HG03354 (cell line): ENCODE measurements at regions not wholly inside any gene's neighbourhood (a gene's known extent, or its start where the extent isn't known, plus 50 kb on each side); places are given as distances from the start of the nearest gene placed in this dataset.
"Not testable (repeated sequence)": the region's sequence is repeated elsewhere in the genome, so short reads cannot be mapped to it uniquely, and the experiment has no call there.

Experiments
- ATAC-seq: cut with Tn5 transposase; IDR thresholded peaks from one replicate; pipeline ENCODE4 v1.9.1; 2021; ENCODE audit warnings: mild to moderate bottlenecking; ENCODE audit not compliant: unreplicated experiment, poor library complexity, severe bottlenecking

DNA sequence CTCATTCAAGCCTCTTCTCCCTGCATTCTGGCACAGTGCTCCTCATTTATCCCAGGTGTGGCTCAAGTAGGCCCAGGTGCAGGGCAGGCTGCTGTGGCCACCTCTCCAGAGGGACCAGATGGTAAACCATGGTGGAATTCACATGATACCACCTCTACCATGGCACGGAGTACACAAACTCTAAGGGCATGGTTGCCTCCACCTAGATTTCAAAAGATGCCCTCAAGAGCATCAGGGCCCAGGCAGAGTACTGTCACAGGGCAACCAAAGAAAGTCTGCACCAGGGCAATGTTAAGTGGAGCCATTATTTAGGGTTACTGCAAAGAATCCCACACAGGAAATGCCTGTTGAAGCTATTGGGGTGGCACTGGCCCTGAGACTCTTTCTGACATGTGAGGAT is 647.1 kb upstream of the MIR17HG start:
- ATAC-seq: no peak

DNA sequence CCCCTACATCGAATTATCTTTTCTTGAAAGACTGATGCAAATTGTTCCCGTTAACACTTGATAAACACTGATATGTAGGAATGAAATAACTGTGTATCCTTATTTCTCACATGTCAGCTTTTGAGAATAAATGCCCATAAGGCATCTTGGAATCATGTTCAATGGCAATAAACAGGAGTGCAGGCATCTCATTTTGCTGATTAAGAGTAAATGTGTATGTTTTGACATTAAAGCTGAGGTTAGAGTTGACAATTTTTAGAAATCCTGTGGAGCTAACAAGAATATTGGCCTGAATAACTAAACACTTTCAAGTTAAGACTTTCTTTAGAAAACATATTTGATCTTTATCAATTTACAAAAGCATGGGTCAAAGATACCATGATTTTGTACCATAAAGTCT is 646.2 kb upstream of the MIR17HG start:
- no peak for ATAC-seq

DNA sequence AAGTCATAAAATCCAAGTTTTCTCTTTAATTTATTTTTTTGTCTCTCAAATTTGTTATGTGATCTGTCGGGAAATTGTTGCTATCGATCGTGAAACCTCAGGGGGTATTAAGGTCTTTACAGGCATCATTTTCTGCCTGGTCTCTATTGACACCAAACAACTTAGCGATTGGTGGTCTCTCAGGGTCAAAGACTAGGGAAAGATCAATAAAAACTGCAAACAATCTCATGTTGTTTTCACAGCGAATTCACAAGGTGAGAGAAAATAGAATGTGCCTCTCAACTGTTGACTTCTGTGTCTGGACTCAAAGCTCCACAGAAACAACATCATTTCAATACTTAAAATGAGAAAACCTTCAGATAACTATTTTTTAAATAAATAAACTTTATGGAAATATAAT is 645.4 kb upstream of the MIR17HG start:
- ATAC-seq: no peak

DNA sequence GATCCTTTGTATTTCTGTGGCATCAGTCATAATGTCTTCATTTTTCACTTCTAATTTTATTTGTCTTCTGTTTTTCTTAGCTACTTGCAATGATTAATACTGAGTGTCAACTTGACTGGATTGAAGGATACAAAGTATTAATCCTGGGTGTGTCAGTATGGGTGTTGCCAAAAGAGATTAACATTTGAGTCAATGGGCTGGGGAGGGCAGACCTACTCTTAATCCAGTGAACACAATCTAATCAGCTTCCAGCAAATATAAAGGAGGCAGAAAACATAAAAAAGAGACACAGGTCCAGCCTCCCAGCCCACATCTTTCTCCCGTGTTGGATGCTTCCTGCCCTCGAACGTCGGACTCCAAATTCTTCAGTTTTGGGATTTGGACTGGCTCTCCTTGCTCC is 640.9 kb upstream of the MIR17HG start:
- no peak for ATAC-seq

DNA sequence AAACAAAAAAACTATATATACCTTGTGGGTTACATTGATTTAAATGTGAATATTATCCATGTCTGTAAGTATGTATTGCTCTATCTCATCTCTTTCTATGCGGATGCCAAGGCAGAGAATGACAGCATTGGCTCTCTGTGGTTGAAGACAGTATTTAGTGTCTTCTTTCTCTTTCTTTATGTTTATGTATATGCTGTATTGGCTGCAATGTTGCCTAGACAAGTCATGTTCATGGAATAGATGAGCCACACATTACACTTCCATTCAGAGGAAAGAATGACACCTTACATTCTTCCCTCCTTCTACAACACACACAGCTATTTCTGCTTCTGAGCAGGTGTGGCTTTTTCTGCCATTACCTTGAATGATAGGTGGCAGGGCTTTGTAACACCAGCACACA is 639.4 kb upstream of the MIR17HG start:
- ATAC-seq: no peak

DNA sequence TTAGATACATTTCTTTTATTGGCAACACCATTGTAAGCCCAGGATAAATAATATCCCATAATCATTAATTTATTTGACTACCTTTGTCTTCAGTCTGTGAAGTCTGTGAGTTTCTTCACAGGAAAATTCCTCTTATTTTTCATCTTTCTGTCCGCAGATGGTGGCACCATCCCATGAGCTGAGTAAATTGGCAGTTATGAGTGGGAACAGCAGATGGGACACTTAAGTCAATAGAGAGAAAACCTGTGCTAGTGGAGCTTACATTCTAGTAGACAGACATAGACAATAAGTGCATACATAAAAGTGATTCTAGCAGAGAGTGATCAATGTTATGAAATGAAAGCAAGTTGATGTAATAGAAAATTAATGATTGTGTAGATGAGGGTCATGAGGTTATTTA is 638.2 kb upstream of the MIR17HG start:
- no peak for ATAC-seq

DNA sequence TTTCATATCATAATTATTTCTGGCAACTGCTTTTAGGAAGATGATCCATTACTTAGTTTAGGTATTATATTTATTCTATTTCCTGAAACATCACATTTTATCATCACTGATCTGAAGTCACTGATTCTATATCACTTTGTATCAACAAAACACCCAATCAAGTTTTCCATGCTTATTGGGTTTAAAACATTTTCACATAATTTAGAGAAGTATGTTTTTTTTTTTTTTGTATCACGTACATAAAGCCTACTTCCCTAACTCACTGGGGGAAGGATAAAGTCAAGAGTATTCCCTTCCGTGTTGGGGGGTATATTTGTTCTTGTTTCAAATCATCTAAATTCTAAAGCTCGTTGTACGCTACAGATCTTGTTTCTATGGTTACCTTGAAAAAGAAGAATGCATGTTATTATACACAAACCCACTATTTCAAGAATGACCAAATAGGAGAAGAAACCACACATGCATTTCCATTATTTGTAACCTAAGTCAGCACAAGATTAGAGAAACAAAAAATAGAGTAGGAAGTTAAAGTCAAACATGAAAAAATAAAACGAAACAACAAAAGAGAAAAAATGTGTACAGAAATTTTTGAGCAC is 637.2 kb upstream of the MIR17HG start:
- ATAC-seq: no peak

DNA sequence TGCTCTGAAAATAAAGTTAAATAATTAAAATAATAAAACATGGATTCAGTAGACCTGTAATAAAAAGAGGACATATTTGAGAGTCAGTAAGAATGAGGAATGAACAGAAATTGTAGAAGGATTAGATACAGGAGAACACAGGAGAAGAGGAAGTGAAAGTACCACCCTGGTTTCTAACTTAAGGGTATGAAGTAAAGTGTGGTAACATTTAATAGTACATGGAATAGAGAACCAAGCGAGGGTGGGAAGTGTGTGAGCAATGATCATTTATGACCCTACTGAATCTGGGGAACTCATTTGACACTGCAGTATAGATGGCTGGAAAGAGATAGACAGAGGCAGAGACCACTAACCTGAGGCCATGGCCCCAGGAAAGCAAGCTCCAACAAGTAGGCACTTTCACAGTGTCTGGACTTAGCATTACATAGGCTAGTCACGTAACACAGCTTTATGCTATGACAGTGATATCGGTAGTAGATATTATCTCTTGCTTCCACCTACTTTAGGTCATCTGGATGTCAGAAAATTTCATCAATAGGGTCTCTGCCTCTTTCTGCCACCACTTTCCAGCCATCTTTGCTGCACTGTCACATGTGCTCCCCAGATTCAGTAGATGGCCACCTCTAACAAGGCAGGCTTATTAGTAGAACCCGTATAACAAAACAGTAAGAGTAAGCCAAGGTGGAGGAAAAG is 633.9 kb upstream of the MIR17HG start:
- ATAC-seq: no peak

DNA sequence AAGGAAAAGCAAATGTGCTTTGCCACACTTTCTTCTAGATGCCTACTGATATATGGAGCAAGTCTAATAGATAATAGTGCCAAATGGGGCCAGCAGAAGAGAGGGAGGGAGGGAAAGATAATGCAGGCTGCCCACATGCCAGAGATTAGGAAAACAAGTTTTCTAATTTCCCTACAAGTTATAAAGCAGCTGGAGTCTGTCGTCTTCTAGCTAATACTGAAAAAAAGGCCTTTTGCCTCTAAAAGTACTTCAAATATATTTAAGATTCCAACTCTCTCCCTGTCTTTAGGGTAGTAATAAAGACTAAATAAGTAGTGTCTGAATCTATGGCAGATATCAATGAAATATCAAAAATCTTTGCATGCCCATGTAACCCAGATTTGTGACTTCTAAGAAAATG is 632.0 kb upstream of the MIR17HG start:
- no peak for ATAC-seq

DNA sequence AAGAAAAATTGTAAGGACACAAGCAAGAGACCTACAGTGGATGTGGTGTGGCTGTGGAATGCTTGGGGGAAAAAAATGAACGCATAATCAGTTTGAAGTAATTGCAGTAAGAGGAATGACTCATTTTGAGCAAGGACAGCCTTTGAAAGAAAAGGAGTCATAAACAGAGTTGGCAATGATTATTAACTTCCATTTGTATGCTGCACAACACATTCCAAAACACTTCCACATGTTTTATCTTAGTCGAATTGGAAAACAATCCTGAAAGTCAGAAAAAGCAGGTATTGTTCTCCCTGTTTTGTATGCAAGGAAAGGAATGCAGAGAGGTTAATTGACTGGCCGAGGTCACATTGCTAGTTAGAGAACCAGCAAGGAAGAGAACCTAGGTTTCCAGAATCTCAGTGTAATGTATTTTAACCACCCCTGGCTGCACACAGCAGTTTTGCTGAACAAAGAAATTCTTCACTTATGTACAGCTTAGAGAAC is 630.0 kb upstream of the MIR17HG start:
- no peak for ATAC-seq

DNA sequence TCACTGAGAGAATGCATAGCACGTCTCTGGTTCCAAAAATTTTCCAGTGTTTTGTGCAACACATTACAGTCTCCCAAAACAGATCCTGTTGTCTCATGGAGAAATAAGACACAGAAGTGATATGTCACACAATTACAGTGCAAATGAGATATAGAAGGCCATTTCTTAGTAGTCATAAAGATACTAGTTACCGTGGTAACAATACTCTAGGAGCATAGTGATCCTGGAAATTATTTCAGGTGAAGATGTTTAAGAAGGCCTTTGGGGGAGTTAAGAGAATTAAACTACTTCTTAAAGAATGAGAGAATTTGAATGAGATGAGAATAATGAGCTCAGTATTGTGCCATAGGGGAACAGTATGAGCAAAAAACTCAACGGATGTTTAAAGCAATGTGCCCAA is 628.0 kb upstream of the MIR17HG start:
- ATAC-seq: no peak

DNA sequence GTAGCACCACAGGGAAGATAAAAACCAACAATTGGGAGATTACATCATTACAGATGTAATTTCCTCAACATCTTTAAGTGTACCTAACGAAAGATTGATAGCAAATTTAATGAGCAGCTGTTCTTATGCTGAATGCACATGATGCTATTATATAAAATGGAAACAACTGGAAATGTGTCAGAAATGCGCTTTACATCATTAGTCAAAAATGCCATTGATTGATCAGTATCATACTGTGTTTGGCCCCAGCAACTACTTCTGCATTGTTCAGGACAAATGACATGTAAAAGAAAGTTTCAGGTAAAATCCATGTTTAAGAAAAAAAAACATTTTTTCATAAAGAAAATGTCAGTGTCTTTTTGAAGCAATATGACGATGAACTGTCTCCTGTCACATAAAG is 625.5 kb upstream of the MIR17HG start:
- no peak for ATAC-seq

DNA sequence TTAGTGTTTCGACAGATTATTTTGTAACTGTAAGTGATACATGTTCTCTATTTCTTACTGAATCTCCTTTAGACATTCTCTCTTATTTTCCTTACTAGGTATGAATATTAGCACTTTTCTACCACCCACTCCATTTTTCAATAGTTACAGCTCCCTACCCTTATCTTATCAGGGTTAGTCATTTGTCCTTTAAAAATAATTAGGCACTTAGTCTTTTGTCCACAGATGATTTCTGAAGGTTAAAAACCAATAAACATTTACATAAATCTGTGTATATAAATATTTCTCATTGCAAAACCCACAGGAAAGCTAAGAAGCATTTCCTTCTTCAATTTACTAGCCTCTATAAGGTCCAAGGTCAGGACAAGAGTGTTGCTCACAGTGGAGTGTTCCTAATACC is 624.1 kb upstream of the MIR17HG start:
- ATAC-seq: no peak

DNA sequence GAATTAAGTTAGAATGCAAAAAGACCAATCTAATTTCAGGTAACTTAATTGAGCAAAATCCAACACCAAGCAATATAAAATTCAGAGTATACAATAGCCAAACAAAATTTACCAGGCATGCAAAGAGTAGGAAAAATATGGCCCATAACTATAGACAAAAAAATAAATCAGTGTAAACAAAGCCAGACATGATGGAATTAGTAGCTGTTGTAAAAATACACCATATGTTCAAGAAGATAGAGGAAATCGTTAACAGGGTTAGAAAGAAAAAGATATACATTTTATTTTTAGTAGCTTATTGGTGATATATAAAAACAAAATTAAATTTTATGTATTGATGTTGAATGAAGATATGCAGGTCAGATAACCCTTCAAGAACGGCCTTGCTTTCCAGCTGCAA is 621.1 kb upstream of the MIR17HG start:
- ATAC-seq: no peak

DNA sequence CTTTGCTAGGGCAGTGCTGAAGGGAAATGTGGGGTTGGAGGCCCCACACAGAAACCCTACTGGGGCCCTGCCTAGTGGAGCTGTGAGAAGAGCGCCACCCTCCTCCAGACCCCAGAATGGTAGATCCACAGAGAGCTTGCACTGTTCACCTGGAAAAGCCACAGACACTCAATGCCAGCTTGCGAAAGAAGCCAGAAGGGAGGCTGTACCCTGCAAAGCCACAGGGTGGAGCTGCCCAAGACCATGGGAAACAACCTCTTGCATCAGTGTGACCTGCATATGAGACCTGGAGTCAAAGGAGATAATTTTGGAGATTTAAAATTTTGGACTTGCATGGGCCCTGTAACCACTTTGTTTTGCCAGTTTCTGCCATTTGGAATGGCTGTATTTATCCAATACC is 615.4 kb upstream of the MIR17HG start:
- no peak for ATAC-seq

DNA sequence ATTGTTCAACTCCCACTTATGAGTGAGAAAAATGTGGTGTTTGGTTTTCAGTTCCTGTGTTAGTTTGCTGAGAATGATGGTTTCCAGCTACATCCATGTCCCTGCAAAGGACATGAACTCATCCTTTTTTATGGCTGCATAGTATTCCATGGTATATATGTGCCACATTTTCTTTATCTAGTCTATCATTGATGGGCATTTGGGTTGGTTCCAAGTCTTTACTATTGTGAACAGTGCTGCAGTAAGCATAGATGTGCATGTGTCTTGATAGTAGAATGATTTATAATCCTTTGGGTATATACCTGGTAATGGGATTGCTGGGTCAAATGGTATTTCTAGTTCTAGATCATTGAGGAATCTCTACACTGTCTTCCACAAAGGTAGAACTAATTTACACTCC is 613.0 kb upstream of the MIR17HG start:
- ATAC-seq: not testable (repeated sequence)

DNA sequence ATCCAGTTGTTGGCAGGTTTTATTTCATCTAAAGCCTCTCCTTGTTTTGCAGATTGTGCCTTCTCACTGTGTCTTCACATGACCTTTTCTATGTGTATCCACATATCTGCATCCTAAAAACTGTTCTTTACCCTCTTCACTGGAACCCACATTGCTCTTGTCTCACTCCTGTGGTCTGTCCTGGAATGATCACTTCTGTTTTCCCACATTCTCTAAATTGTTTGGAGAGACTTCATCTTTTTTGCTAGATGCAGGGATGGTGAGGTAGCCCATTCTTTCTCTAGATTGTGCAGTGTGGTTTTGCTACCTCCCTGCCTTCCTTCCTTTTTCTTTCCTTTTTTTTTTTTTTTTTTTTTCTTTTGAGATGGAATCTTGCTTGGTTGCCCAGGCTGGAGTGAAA is 608.6 kb upstream of the MIR17HG start:
- no peak for ATAC-seq

DNA sequence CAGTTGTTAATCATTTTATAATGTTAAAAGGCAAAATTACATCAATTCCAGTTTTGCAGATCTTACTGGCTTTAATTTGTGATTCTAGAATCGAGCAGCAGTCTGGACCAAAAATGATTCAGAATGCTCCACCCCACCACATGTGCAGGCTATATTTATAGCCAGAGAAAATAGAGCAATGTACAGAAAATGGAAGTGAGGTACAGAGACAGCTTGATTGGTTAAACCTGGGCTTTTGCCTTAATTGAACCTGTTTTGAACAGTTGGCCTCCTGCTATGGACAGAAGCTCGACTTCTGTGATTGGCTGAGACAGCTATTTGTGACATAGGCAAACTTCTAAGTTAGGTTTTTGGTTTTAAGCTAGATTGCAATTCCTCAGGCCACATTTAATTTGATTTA is 607.4 kb upstream of the MIR17HG start:
- no peak for ATAC-seq

DNA sequence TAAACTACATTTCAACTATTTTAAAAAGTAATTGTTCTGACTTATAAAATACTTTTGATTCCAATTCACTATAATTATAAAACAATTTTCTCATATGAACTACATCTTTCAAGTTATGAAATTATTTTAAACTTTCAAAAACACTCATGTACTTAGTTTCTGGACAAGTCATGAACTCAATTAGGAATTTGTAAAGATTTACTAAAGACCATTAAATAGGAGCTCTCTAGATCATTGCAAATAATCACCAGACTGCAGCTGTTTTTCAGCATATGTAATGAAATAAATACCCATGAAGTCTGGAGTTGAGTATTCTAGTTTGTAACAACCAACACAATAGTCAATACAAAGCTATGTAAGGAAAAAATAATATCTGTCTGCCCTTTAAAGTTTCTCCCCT is 605.1 kb upstream of the MIR17HG start:
- ATAC-seq: no peak

DNA sequence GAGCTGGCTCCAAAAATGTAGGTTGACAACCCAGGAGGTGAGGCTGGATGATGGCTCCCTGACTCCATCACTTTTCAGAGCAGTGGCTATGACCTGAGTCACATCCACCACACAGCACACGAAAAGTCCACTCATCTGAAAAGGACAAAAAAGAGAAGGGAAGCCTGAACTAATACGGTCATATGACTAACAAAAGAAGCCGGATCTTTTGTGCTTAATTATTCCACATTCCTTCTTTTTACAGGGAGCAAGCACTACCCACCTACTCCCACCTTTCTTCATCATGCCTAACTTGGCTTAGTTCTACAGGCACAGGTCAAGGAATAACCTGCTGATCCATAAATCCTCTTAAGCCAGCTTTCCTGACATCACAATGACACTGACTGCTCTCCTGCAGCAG is 601.3 kb upstream of the MIR17HG start:
- no peak for ATAC-seq

DNA sequence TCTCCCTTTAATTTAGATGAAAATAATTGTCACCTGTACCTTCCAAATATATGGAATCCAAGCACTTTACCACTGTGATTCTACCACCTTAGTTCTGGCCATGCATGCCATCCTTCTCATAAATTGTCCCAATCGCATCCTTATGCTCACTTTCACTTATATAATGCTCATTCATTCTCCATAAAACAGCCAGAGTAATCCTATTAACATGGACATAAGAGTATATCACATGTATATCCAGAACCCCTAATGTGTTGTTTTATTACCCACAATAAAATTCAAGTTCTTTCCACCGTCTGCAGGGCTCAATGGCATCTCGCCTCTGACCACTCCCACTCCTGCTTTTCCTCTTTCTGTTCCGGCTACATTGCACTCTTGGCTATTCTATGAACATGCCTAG is 597.5 kb upstream of the MIR17HG start:
- no peak for ATAC-seq

DNA sequence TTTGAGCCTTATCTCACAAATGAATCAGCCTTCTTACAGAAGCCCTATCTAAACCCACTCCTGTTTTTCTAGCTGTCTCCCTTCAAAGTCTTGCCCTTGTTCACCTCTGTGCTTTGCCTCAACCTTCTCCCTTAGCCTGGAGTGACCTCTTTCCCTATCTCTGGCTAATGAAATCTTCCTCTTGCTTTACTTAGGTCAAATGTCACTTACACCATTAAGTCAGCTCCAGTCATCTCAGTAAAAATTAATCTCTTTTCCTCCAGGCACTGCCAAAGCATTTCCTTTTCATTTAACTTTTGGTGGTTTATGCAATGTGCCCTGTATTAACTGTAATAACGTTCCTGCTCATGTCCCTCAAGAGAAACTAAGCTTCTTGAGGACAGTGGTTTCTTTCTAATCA is 596.5 kb upstream of the MIR17HG start:
- no peak for ATAC-seq
